ENCODE measurements at regions not wholly inside any gene's neighbourhood (a gene's known extent, or its start where the extent isn't known, plus 50 kb on each side); places are given as distances from the start of the nearest gene placed in this dataset.

DNA sequence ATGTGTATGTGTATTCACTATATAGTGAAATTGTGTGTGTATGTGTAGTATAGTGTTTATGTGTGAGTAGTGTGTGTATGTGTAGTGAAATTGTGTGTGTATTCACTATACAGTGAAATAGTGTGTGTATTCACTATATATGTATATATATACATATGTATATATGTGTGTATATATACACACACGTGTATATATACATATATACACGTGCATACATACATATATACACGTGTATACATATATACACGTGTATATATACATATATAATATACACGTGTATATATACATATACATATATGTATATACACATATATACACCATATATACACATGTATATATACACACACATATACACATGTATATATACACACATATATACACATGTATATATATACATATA, 403.6 kb upstream of the TUSC1 start:
- TF ChIP-seq, protein P1, sequence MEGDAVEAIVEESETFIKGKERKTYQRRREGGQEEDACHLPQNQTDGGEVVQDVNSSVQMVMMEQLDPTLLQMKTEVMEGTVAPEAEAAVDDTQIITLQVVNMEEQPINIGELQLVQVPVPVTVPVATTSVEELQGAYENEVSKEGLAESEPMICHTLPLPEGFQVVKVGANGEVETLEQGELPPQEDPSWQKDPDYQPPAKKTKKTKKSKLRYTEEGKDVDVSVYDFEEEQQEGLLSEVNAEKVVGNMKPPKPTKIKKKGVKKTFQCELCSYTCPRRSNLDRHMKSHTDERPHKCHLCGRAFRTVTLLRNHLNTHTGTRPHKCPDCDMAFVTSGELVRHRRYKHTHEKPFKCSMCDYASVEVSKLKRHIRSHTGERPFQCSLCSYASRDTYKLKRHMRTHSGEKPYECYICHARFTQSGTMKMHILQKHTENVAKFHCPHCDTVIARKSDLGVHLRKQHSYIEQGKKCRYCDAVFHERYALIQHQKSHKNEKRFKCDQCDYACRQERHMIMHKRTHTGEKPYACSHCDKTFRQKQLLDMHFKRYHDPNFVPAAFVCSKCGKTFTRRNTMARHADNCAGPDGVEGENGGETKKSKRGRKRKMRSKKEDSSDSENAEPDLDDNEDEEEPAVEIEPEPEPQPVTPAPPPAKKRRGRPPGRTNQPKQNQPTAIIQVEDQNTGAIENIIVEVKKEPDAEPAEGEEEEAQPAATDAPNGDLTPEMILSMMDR (IDR thresholded peaks at IDR 0.05) = no peak
- no peak for TF ChIP-seq POLR2A (IDR thresholded peaks at IDR 0.05)

All from lower leg skin (tissue), 3 donors.